HepG2 (cell line): ENCODE measurements at regions not wholly inside any gene's neighbourhood (a gene's known extent, or its start where the extent isn't known, plus 50 kb on each side); places are given as distances from the start of the nearest gene placed in this dataset.
"Not testable (repeated sequence)": the region's sequence is repeated elsewhere in the genome, so short reads cannot be mapped to it uniquely, and the experiment has no call there.

Experiments
- ATAC-seq: fragments of 200-7000 bp; cut with Tn5 transposase; 3 replicates; pipeline ENCODE4 v1.9.1; 2020; ENCODE audit warnings: mild to moderate bottlenecking, moderate library complexity
- BruUV-seq: library from RNA; stranded (reverse); fragments of 400-500 nt; replicated peaks from 2 replicates; lab custom pipeline; 2021; lab: Mats Ljungman, UMichigan
- CTCF ChIA-PET: fragments of 300-600 bp; formaldehyde crosslinking; extraction: SDS; loops from one replicate; lab custom pipeline; 2021; ENCODE audit warnings: low total read pairs, inconsistent platforms, low intra/inter-chr PET ratio; lab: Yijun Ruan, JAX
- POLR2A ChIA-PET: fragments of 350-600 bp; sonication (Branson Sonifier 250); formaldehyde crosslinking; loops from one replicate; lab custom pipeline; 2020; ENCODE audit warnings: antibody characterized with exemption, inconsistent platforms; lab: Yijun Ruan, JAX
- DNase-seq: peaks from one replicate; pipeline ENCODE4 v3.0.0-alpha.2; 2015; ENCODE audit warnings: low spot score
- FAIRE-seq: peaks from 3 replicates; lab custom pipeline; 2011; peaks lifted over from hg19 to GRCh38; lab: Jason Lieb, UNC
- H2AFZ ChIP-seq: one replicate; pipeline ENCODE4 v1.6.1; 2011; ENCODE audit warnings: low read length, inconsistent platforms
- H3K27ac ChIP-seq: fragments of 300-600 bp; 3 replicates; pipeline ENCODE4 v1.8.0; 2011; ENCODE audit warnings: mixed run types, mild to moderate bottlenecking, mixed read lengths, low read length, inconsistent platforms; ENCODE audit not compliant: insufficient read depth; ENCODE audit errors: extremely low read length
- H3K27me3 ChIP-seq, 2 experiments: fragments of 200-600 bp in 1 of 2; 2 replicates in 1 of 2; 3 replicates in 1 of 2; pipeline versions ENCODE4 v1.6.0 to v1.8.0; 2011; ENCODE audit warnings: low read length in 2 of 2, mild to moderate bottlenecking in 2 of 2, moderate library complexity in 2 of 2, inconsistent platforms in 1 of 2; ENCODE audit not compliant: insufficient read depth in 2 of 2, control insufficient read depth in 1 of 2
- H3K36me3 ChIP-seq, 2 experiments: fragments of 200-600 bp in 1 of 2; replicated peaks in 1 of 2; 2 replicates in 1 of 2; 3 replicates in 1 of 2; pipeline versions ENCODE4 v1.5.1 to v1.8.0; 2011; ENCODE audit warnings: low read length in 2 of 2, inconsistent platforms in 1 of 2; ENCODE audit not compliant: insufficient read depth in 2 of 2, control insufficient read depth in 1 of 2
- H3K4me1 ChIP-seq: 2 replicates; pipeline ENCODE4 v1.5.1; 2012; ENCODE audit warnings: low read length, inconsistent platforms; ENCODE audit not compliant: insufficient read depth
- H3K4me2 ChIP-seq: 2 replicates; pipeline ENCODE4 v1.6.0; 2011; ENCODE audit warnings: low read depth, low read length, inconsistent platforms
- H3K4me3 ChIP-seq, 3 experiments: fragments of 200-600 bp in 1 of 3; sonication (generic), shearing (Covaris generic) in 1 of 3; replicated peaks in 1 of 3; 2 replicates each; pipeline ENCODE4 v1.5.1; 2011 to 2016; ENCODE audit warnings: low read length in 3 of 3, inconsistent platforms in 2 of 3, low read depth in 2 of 3, mild to moderate bottlenecking in 2 of 3, control low read depth in 1 of 3, mixed read lengths in 1 of 3; ENCODE audit not compliant: insufficient read depth in 1 of 3
- H3K79me2 ChIP-seq: one replicate; pipeline ENCODE4 v1.6.1; 2011; ENCODE audit warnings: low read length, inconsistent platforms; ENCODE audit not compliant: insufficient read depth
- H3K9ac ChIP-seq: 2 replicates; pipeline ENCODE4 v1.6.0; 2011; ENCODE audit warnings: mild to moderate bottlenecking, low read depth, low read length, inconsistent platforms; ENCODE audit not compliant: insufficient read depth
- H3K9me3 ChIP-seq: 2 replicates; pipeline ENCODE4 v1.5.1; 2012; ENCODE audit warnings: mild to moderate bottlenecking, low read length
- H4K20me1 ChIP-seq: 2 replicates; pipeline ENCODE4 v1.6.0; 2011; ENCODE audit warnings: inconsistent platforms, mild to moderate bottlenecking, low read length, moderate library complexity; ENCODE audit not compliant: insufficient read depth
- ELF3 ChIP-seq: IDR thresholded peaks from 2 replicates; pipeline ENCODE4 v1.6.1; 2016; ENCODE audit warnings: missing genetic modification reagents, missing compliant biosample characterization
- FOXP1 ChIP-seq, 2 experiments: fragments of 450-650 bp in 1 of 2; IDR thresholded peaks; 2 replicates each; pipeline ENCODE4 v1.6.1; 2017 to 2018; ENCODE audit warnings: antibody characterized with exemption in 1 of 2
- STAG1 ChIP-seq: sonication (generic); formaldehyde crosslinking; IDR thresholded peaks from 2 replicates; pipeline ENCODE4 v1.4.0; 2020; ENCODE audit warnings: missing genetic modification reagents
- ZMYM4 ChIP-seq: sonication (generic); formaldehyde crosslinking; IDR thresholded peaks from 2 replicates; pipeline ENCODE4 v1.8.1; 2023; ENCODE audit warnings: mild to moderate bottlenecking, missing genetic modification reagents
- WGBS: methylation state at CpG from one replicate; pipeline ENCODE4 v1.1.6; 2017; ENCODE audit warnings: low lambda C conversion rate; 5-methylcytosine and 5-hydroxymethylcytosine counted together
- in situ Hi-C: cut with HindIII; loops from 2 replicates; pipeline ENCODE4 v1.10.0; 2017; ENCODE audit warnings: low pct_unique_long_range_greater_than_20kb; ENCODE audit not compliant: extremely low pct_ligation_motif_present
- intact Hi-C: fragments of 100-400 bp; cut with micrococcal nuclease; formaldehyde crosslinking; loops from one replicate; pipeline ENCODE4 v1.10.0; 2022; ENCODE audit not compliant: unreplicated experiment
- TF ChIP-seq, protein P1 (sequence below): sonication (generic); formaldehyde crosslinking; IDR thresholded peaks from 2 replicates; pipeline ENCODE4 v1.5.0; 2020; ENCODE audit warnings: mild to moderate bottlenecking, missing genetic modification reagents, moderate library complexity
- TF ChIP-seq, protein P2 (sequence below): sonication (generic); formaldehyde crosslinking; IDR thresholded peaks from 2 replicates; pipeline ENCODE4 v1.5.1; 2020; ENCODE audit warnings: mild to moderate bottlenecking, moderate library complexity, missing genetic modification reagents
- TF ChIP-seq, protein P3 (sequence below): IDR thresholded peaks from 2 replicates; pipeline ENCODE4 v1.4.0; 2020; ENCODE audit warnings: mild to moderate bottlenecking, missing genetic modification reagents

DNA sequence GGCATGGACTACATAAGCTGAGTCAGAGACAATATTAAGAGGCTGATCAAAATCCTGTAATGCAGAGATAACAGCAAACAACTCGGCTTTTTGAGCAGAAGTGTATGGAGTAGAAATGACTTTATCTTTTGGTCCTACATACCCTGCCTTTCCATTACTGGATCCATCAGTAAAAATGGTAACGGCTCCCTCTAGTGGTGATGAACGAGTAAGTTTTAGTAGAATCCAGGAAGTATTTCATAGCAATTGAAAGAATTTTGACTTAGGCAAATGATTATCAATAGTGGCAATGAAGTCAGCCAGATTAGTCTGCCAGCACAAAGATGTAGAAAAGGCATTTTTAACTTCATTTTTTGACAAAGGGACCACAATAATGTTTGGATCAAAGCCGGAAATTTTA is 190.8 kb upstream of the RAI14 start:
- not testable (repeated sequence) for BruUV-seq
- TF ChIP-seq, protein P1, sequence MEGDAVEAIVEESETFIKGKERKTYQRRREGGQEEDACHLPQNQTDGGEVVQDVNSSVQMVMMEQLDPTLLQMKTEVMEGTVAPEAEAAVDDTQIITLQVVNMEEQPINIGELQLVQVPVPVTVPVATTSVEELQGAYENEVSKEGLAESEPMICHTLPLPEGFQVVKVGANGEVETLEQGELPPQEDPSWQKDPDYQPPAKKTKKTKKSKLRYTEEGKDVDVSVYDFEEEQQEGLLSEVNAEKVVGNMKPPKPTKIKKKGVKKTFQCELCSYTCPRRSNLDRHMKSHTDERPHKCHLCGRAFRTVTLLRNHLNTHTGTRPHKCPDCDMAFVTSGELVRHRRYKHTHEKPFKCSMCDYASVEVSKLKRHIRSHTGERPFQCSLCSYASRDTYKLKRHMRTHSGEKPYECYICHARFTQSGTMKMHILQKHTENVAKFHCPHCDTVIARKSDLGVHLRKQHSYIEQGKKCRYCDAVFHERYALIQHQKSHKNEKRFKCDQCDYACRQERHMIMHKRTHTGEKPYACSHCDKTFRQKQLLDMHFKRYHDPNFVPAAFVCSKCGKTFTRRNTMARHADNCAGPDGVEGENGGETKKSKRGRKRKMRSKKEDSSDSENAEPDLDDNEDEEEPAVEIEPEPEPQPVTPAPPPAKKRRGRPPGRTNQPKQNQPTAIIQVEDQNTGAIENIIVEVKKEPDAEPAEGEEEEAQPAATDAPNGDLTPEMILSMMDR (CRISPR knock-in tag): peak; percentile 45; the same call in 1 of the 2 replicates
- TF ChIP-seq STAG1 (CRISPR knock-in tag) (peak; percentile 65), ELF3 (peak; percentile 45)
- TF ChIP-seq, all 625 proteins: peak for 3; not testable (repeated sequence) for 622
- H3K27me3 ChIP-seq, FAIRE-seq, CTCF ChIA-PET, ATAC-seq, H3K27ac ChIP-seq, H3K4me3 ChIP-seq, H3K36me3 ChIP-seq, H3K9ac ChIP-seq, H4K20me1 ChIP-seq, H3K79me2 ChIP-seq: not testable (repeated sequence)
- Histone ChIP-seq H3K9me3 (peaks cover 11% of the 10 kb centered on the region), H3K4me1 (peaks cover 45% of the 10 kb centered on the region), H2AFZ (peak overlapping the region; percentile 87), H3K4me2 (peak overlapping the region; percentile 74)
- in situ Hi-C loops: loop anchor here (25.0 kb wide), 2 partner anchors 278 to 478 kb away; partner anchors contain the start of gene SLC45A2
- intact Hi-C loops: loop anchor here (10.0 kb wide), 1 partner anchor 470 kb away; no protein-coding TSS in a partner anchor
- 0% methylated on average over 4 of the region's 4 CpGs for WGBS
- peak; percentile 60 for DNase-seq
- POLR2A ChIA-PET: interaction anchor here (1.7 kb wide), 1 partner anchor 450 kb away, joined by 8 read pairs; the partner anchor contains the start of genes BRIX1 and RAD1

DNA sequence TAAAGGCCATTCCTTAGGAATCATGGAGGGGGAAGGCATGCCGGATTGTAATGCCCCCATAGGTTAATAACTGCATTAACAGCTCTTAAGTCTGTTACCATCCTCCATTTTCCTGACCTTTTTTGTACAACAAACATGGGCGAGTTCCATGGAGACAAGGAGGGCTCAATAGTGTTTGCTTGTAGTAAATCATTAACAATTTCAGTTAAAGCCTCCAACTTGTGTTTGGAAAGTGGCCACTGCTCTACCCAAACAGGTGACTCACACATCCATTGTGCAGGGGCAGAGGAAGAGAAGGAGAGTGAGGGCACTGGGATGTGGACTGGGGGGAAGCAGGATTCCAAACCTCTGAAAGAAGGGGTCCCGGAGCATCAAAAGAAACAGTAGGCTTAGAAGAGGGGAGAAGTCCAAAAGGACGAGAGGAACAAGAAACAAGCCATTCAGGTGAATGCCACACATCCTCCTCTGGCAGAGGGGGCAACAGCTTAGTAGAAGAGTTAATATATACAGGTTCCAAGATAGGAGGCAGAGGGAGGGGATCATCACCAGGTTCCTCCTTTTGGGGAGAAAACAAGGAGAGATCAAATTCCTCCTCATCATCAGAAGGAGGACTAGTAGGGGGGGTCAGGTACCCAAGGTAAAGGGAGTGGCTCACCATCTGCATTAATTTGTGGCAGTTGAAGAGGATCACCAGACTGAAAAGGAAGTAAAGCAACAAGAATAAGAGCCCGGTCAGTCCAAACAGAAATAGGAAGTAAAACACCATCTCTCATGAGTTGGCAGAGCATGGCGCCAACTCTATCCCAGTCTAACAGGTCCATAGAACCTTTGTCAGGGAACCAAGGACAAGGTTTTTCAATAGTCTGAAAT is 189.4 kb upstream of the RAI14 start:
- POLR2A ChIA-PET: interaction anchor here (1.4 to 1.7 kb wide), 2 partner anchors 372 to 448 kb away, joined by 4 to 8 read pairs; partner anchors contain the start of genes BRIX1, RAD1 and TTC23L
- H3K27me3 ChIP-seq; H4K20me1 ChIP-seq; H3K79me2 ChIP-seq; CTCF ChIA-PET; H3K9me3 ChIP-seq; BruUV-seq; H2AFZ ChIP-seq; H3K36me3 ChIP-seq; TF ChIP-seq FOXP1 (IDR thresholded peaks at IDR 0.05): not testable (repeated sequence)
- Histone ChIP-seq H3K4me1 (peaks cover 56% of the 10 kb centered on the region), H3K27ac (peak overlapping the region; percentile 78), H3K4me3 (peak overlapping the region in 1 of 3 experiments; percentile 41; a peak in 1 of 6 replicates), H3K9ac (peak overlapping the region; percentile 49), H3K4me2 (peak overlapping the region; percentile 74)
- in situ Hi-C loops (loop anchor here (25.0 kb wide), 2 partner anchors 279 to 479 kb away; partner anchors contain the start of gene SLC45A2), intact Hi-C loops (loop anchor here (10.0 kb wide), 1 partner anchor 472 kb away; no protein-coding TSS in a partner anchor)
- FAIRE-seq: peak; percentile 87
- WGBS: 21% methylated on average over 6 of the region's 6 CpGs
- ATAC-seq: peak; percentile 92
- DNase-seq: peak; percentile 88
- TF ChIP-seq, protein P2, sequence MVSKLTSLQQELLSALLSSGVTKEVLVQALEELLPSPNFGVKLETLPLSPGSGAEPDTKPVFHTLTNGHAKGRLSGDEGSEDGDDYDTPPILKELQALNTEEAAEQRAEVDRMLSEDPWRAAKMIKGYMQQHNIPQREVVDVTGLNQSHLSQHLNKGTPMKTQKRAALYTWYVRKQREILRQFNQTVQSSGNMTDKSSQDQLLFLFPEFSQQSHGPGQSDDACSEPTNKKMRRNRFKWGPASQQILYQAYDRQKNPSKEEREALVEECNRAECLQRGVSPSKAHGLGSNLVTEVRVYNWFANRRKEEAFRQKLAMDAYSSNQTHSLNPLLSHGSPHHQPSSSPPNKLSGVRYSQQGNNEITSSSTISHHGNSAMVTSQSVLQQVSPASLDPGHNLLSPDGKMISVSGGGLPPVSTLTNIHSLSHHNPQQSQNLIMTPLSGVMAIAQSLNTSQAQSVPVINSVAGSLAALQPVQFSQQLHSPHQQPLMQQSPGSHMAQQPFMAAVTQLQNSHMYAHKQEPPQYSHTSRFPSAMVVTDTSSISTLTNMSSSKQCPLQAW (CRISPR knock-in tag): peak; percentile 83
- TF ChIP-seq, protein P3, sequence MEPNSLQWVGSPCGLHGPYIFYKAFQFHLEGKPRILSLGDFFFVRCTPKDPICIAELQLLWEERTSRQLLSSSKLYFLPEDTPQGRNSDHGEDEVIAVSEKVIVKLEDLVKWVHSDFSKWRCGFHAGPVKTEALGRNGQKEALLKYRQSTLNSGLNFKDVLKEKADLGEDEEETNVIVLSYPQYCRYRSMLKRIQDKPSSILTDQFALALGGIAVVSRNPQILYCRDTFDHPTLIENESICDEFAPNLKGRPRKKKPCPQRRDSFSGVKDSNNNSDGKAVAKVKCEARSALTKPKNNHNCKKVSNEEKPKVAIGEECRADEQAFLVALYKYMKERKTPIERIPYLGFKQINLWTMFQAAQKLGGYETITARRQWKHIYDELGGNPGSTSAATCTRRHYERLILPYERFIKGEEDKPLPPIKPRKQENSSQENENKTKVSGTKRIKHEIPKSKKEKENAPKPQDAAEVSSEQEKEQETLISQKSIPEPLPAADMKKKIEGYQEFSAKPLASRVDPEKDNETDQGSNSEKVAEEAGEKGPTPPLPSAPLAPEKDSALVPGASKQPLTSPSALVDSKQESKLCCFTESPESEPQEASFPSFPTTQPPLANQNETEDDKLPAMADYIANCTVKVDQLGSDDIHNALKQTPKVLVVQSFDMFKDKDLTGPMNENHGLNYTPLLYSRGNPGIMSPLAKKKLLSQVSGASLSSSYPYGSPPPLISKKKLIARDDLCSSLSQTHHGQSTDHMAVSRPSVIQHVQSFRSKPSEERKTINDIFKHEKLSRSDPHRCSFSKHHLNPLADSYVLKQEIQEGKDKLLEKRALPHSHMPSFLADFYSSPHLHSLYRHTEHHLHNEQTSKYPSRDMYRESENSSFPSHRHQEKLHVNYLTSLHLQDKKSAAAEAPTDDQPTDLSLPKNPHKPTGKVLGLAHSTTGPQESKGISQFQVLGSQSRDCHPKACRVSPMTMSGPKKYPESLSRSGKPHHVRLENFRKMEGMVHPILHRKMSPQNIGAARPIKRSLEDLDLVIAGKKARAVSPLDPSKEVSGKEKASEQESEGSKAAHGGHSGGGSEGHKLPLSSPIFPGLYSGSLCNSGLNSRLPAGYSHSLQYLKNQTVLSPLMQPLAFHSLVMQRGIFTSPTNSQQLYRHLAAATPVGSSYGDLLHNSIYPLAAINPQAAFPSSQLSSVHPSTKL (CRISPR knock-in tag): peak; percentile 30; the same call in 1 of the 2 replicates
- TF ChIP-seq ZMYM4 (CRISPR knock-in tag) (peak; percentile 44; the same call in 1 of the 2 replicates), FOXP1 (CRISPR knock-in tag; IDR thresholded peaks at IDR 0.05) (0 out of 2 replicates have a peak, but pooled peaks have one; percentile 7)
